ENCODE measurements at regions not wholly inside any gene's neighbourhood (a gene's known extent, or its start where the extent isn't known, plus 50 kb on each side); places are given as distances from the start of the nearest gene placed in this dataset.
"Not testable (repeated sequence)": the region's sequence is repeated elsewhere in the genome, so short reads cannot be mapped to it uniquely, and the experiment has no call there.

DNA sequence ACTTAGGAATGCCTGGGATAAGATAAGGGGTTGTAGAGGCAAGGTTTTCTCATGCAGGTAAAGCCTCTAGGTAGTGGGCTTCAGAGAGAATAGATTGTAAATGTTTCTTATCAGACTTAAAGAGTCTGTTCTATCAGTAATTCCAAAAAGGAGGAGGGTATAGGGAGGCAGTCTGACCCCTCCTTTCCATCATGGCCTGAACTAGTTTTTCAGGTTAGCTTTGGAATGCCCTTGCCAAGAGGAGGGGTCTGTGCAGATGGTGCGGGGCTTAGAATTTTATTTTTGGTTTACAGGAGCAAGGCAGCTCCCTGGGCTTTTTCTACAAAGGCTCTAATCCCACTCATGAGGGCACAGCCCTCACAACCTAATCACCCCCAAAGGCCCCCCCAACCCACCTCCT lies 135.0 kb downstream of the B3GNT2 start:
- DNase-seq (ENCODE audit: low spot score), result no peak

GRCh38 chr2:62329797-62330196 lies 133.9 kb downstream of the B3GNT2 start:
- no peak for DNase-seq (ENCODE audit: low spot score)

- no peak for DNase-seq (ENCODE audit: low spot score)
Measured at GRCh38 chr2:62326735-62327134, 130.8 kb downstream of the B3GNT2 start.

DNA sequence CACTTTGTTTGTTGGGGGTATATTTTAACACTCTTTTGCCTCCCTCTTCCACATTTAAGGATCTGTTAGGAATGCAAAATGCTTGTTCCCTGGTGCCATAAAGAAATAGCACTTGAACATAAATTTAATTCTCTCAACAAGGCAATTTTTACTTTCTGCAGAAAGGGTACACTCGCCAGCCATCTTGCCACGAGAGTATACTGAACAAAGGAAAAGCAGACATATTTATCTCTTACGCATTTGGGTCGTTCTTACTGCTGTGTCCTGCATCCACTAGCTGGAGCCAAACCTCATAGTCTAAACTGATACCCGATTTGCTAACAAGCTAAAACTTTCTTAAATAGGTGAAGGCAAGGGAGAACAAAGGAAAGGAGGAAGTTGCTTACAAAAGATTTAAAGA lies 129.5 kb downstream of the B3GNT2 start:
- DNase-seq (ENCODE audit: low spot score), result no peak

- no peak for DNase-seq (ENCODE audit: low spot score)
Measured at GRCh38 chr2:62321380-62322289, 125.7 kb downstream of the B3GNT2 start.

DNA sequence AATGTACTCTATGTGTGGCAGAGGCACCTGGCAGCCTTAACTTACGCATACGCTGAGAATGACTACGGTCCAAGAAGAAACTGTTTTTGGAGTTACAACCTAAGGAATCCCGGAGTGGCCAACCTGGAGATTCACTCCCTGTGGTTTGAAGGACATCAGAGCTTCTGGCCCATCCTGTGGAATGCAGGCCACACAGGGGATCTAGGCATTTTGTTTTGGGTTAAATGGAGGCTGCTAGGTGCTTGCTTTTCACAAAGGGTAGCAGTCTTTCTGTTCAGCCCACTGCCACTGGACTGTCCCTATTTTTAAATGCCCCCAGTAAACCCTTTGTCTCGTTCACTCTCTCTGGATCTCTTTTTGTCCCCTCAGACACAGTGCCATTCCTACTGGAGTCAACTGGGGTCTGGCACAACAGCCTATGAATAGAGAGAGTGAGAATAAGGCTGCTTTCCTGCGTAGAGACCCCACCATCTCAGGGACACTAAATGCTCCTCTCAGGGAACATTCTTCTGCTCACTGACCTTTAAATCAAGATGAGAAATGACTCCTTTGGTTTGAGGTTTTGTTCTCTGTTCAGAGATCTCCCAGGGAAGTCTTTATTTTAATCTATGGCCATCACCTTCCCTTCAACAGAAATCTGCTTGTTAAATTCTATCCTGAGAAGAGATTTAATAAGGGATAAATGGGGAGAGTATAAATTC lies 124.9 kb downstream of the B3GNT2 start:
- DNase-seq (ENCODE audit: low spot score), result no peak

DNA sequence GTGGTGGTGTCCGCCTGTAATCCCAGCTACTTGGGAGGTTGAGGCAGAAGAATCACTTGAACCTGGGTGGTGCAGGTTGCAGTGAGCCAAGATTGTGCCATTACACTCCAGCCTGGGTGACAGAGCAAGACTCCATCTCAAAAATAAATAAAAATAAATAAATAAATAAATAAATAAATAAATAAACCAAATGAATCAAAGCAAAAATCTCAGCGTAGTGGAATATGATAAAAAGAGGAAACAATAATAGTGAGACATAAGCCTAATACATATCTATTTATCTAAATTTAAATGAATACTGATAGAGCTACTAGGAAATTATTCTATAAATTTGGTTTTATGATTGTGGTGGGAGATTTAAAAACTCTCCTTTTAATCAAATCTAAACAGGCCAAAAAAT lies 124.2 kb downstream of the B3GNT2 start:
- DNase-seq (ENCODE audit: low spot score), result not testable (repeated sequence)

DNA sequence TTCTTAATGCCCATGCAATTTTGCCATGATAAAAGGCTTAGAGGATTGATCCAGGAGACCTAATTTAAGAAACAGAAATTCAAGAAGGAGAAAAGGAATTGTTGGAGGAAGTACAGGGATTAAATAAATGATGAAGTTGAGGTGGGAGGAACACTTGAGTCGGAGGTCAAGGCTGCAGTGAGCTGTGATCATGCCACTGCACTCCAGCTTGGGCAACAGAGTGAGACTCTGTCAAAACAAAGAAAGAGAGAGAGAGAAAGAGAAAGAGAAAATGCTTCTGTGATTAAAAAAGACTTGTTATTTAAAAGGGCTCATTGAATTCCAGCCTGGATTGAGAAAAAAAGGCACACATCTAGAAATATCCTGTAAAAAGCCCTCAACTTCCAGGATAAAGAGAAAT lies 123.2 kb downstream of the B3GNT2 start:
- no peak for DNase-seq (ENCODE audit: low spot score)

- no peak for DNase-seq (ENCODE audit: low spot score)
Measured at GRCh38 chr2:62315476-62315875, 119.6 kb downstream of the B3GNT2 start.

- no peak for DNase-seq (ENCODE audit: low spot score)
Measured at GRCh38 chr2:62314291-62314690, 118.4 kb downstream of the B3GNT2 start.

DNA sequence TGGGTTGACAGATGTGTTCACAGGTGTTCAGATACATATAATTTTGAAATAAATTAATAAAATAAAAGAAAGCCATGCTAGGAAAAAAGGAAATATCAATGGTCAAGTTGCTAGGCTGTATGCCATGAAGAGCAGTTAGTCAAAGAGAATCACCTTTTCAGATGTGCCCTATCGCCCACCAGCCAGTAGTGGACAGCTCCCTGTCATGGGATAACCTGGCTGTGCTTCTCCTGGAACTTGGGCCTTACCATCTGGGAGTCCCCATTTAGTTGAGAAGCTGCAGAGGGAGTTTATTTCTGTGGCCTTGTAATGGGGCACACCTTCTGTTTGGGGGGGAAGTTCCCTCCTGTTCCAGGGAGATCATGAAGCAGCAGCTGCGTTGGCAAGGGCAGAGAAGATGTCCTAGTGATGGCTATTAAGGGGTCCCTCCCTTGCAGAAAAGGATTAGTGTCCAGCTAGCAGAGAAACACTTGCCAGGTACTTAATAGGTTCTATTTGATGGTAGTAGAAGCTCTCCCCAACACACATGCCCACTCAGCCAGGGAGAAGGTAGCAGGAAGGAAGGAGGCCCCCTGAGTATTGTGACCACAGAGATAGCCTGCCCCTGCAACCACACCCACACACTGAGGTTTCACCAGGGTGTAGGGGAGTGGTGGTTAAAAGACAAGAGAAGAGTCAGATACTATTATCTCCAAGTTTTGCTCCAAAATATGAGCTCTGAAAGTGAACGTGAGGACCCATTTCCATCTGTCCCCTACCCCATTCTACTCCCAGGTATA lies 117.7 kb downstream of the B3GNT2 start:
- DNase-seq (ENCODE audit: low spot score), result no peak

DNA sequence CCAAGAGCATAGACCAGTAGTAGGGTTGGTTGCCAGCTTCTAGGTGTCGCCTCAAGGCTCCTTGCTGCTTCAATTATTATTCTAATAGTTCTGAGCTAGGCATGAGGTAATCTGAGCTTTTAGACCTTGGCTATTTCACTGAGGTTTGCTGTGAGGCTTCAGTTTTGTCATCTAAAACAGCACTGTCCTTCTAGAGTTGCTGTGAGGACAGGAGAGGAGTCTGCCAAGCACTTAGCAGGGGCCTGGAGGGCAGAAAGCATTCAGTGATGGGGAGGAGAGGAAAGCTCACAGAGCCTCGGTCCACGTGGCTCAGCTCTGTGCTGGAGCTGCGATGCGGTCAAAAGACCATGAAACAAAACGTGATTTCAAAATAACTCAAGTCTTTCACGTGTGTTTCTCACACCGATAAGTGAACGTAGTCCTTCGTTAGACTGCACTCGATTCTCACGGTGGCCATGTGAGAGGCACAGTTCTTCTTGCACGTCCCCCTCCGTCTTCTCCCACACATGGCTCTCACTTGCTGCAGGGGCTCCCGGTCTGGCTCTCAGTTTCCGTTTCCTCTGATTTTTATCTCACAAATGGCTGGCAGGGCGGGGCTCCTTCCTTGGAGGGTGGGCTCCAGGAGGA lies 113.7 kb downstream of the B3GNT2 start:
- no peak for DNase-seq (ENCODE audit: low spot score)

GRCh38 chr2:62309081-62309464 lies 113.2 kb downstream of the B3GNT2 start:
- no peak for DNase-seq (ENCODE audit: low spot score)

DNA sequence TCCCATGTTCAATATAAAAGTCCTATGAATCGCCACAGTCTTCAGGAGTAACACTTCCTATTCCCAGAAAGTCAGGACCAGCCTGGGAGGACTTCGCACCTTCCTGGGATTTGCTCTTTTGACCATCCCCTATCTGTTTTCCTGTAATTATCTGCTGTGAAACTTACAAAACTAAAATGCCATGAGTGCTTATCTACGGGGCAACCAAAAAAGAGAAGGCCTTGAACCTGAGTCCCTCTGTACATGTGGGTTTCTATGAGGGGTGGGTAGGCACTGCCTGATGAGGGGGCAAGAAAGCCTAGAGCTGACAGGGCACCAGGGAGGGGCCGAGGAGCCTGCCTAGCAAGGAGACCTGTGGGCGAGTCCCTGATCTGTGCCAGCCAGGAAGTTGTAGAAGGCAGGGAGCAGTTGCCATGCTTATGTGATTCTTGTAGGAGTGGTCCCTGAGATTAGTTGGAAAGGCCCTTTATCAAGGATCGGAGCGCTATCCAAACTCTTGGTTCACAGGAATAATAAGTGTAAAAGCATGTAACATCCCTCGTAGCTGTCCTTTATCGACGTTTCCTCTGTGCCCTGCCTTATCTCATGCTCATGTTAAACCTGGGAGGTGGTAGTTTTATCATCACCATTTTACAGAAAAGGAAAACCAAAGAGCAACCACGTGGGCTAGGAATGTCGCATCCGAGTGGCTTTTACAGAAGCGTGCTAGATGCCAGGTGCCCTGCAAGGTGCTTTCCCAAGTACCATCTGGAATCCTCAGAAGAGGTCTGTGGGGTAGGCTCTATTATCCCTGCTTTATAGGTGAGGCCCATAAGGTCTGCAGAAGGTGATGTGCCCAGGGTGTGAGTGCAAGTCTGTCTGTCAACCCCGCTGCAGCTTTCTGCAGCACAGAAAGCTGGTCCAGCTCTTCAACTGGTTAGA lies 111.8 kb downstream of the B3GNT2 start:
- no peak for DNase-seq (ENCODE audit: low spot score)

DNA sequence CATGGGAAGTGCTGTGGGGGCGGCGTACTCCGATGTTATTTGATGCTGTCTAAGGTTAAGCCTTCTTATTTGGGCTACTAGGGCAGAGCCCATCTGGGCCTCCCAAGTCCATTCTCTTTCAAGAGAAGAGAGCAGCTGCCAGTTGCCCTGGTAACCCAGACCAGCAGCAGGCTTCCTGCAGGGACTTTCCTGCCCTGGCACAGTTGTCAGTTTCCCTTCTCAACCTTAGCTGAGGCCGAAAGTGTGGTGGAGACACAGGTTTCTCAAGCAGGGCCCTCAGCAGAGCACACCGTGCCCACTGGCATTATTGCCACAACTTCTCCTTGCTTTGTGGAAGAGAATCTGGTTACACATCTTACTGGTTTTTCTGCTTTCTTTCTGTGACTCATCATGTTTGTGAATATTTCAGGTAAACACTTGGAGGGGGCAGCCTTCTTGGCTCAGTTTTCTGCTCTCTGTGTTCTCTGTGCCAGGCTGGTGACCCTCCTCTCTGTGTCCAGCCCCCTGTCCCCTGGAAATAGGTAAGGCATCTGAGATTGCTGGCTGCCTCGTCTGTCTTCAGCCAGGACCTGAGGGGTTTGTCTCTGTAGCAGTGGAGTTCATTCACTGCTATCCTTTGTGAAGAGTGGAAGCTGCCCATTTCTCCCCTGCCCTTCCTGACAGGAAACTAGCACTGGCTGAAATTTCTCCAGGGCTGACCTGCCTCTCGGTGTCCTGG lies 111.0 kb downstream of the B3GNT2 start:
- no peak for DNase-seq (ENCODE audit: low spot score)

GRCh38 chr2:62305421-62306176 lies 109.7 kb downstream of the B3GNT2 start:
- DNase-seq (ENCODE audit: low spot score), result no peak

- no peak for DNase-seq (ENCODE audit: low spot score)
Measured at GRCh38 chr2:62304429-62305417, 108.8 kb downstream of the B3GNT2 start.

GRCh38 chr2:62303788-62304187 lies 107.9 kb downstream of the B3GNT2 start:
- no peak for DNase-seq (ENCODE audit: low spot score)

Measured in putamen (tissue), 1 donor.